ENCODE measurements at regions not wholly inside any gene's neighbourhood (a gene's known extent, or its start where the extent isn't known, plus 50 kb on each side); places are given as distances from the start of the nearest gene placed in this dataset.

DNA sequence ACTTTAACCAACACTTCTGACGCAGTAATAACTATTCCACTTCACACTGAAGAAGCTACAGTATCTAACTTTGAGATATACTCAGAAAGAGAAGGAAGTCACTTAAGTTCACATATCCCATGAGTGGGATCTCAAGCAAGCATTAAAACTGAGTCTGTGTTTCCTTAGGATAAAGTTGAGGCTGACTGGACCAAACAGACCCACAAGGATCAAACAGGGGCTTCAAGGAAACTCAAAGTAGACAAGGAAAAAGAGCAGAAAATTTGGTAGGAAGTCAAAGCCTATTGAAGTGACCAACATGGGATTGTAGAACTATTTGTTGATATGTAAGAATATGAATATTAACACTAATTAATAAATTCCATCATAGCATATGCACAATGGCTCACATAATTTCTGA lies 294.9 kb downstream of the ADGB start:
- Histone ChIP-seq H3K27ac (ENCODE audit: low read depth in 1 of 2, low read length in 2 of 2) (no peak overlapping the region), H3K36me3 (ENCODE audit: control insufficient read depth in 4 of 4, insufficient read depth in 3 of 4, low read depth in 1 of 4, low read length in 3 of 4) (no peaks in the 10 kb centered on the region), H3K9ac (ENCODE audit: low read depth in 1 of 2, low read length in 2 of 2) (no peak overlapping the region), H3K27me3 (ENCODE audit: control insufficient read depth in 4 of 4, insufficient read depth in 4 of 4, low read length in 3 of 4) (no peaks in the 10 kb centered on the region), H3K9me3 (ENCODE audit: control insufficient read depth in 4 of 4, low read length in 3 of 4) (no peaks in the 10 kb centered on the region), H3K4me3 (ENCODE audit: low read depth in 1 of 3, low read length in 3 of 3) (no peak overlapping the region), H3K4me1 (ENCODE audit: control insufficient read depth in 4 of 4, insufficient read depth in 4 of 4, low read length in 3 of 4) (no peaks in the 10 kb centered on the region)
- no peak for TF ChIP-seq FOXA2 (IDR thresholded peaks at IDR 0.05)
- no peak for TF ChIP-seq GABPA (IDR thresholded peaks at IDR 0.05 in 1 of 2, conservative IDR thresholded peaks at IDR 0.05 in 1 of 2)
- no peak for TF ChIP-seq SP1 (IDR thresholded peaks at IDR 0.05)
- TF ChIP-seq TAF1 (conservative IDR thresholded peaks at IDR 0.05), result no peak
- TF ChIP-seq, protein P1, sequence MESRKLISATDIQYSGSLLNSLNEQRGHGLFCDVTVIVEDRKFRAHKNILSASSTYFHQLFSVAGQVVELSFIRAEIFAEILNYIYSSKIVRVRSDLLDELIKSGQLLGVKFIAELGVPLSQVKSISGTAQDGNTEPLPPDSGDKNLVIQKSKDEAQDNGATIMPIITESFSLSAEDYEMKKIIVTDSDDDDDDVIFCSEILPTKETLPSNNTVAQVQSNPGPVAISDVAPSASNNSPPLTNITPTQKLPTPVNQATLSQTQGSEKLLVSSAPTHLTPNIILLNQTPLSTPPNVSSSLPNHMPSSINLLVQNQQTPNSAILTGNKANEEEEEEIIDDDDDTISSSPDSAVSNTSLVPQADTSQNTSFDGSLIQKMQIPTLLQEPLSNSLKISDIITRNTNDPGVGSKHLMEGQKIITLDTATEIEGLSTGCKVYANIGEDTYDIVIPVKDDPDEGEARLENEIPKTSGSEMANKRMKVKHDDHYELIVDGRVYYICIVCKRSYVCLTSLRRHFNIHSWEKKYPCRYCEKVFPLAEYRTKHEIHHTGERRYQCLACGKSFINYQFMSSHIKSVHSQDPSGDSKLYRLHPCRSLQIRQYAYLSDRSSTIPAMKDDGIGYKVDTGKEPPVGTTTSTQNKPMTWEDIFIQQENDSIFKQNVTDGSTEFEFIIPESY (IDR thresholded peaks at IDR 0.05), result no peak
- no peak for TF ChIP-seq JUND (IDR thresholded peaks at IDR 0.05)
- TF ChIP-seq YY1 (IDR thresholded peaks at IDR 0.05), result no peak
- TF ChIP-seq, protein P2, sequence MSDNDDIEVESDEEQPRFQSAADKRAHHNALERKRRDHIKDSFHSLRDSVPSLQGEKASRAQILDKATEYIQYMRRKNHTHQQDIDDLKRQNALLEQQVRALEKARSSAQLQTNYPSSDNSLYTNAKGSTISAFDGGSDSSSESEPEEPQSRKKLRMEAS (IDR thresholded peaks at IDR 0.05), result no peak
- no peak for TF ChIP-seq EGR1 (IDR thresholded peaks at IDR 0.05; ENCODE audit: low read depth in 2 of 2)
- TF ChIP-seq, protein P3, sequence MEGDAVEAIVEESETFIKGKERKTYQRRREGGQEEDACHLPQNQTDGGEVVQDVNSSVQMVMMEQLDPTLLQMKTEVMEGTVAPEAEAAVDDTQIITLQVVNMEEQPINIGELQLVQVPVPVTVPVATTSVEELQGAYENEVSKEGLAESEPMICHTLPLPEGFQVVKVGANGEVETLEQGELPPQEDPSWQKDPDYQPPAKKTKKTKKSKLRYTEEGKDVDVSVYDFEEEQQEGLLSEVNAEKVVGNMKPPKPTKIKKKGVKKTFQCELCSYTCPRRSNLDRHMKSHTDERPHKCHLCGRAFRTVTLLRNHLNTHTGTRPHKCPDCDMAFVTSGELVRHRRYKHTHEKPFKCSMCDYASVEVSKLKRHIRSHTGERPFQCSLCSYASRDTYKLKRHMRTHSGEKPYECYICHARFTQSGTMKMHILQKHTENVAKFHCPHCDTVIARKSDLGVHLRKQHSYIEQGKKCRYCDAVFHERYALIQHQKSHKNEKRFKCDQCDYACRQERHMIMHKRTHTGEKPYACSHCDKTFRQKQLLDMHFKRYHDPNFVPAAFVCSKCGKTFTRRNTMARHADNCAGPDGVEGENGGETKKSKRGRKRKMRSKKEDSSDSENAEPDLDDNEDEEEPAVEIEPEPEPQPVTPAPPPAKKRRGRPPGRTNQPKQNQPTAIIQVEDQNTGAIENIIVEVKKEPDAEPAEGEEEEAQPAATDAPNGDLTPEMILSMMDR (IDR thresholded peaks at IDR 0.05; ENCODE audit: low read depth, low read length, missing input control), result no peak
- no peak for TF ChIP-seq RAD21 (IDR thresholded peaks at IDR 0.05)
- no peak for TF ChIP-seq FOXA1 (IDR thresholded peaks at IDR 0.05)
- TF ChIP-seq NR2F2 (IDR thresholded peaks at IDR 0.05), result no peak
- TF ChIP-seq, protein P4, sequence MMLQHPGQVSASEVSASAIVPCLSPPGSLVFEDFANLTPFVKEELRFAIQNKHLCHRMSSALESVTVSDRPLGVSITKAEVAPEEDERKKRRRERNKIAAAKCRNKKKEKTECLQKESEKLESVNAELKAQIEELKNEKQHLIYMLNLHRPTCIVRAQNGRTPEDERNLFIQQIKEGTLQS (IDR thresholded peaks at IDR 0.05), result no peak
- TF ChIP-seq RXRA (IDR thresholded peaks at IDR 0.05), result no peak
- no peak for TF ChIP-seq HNF4A (conservative IDR thresholded peaks at IDR 0.05)
- no peak for TF ChIP-seq HNF4G (IDR thresholded peaks at IDR 0.05)
- TF ChIP-seq, protein P5, sequence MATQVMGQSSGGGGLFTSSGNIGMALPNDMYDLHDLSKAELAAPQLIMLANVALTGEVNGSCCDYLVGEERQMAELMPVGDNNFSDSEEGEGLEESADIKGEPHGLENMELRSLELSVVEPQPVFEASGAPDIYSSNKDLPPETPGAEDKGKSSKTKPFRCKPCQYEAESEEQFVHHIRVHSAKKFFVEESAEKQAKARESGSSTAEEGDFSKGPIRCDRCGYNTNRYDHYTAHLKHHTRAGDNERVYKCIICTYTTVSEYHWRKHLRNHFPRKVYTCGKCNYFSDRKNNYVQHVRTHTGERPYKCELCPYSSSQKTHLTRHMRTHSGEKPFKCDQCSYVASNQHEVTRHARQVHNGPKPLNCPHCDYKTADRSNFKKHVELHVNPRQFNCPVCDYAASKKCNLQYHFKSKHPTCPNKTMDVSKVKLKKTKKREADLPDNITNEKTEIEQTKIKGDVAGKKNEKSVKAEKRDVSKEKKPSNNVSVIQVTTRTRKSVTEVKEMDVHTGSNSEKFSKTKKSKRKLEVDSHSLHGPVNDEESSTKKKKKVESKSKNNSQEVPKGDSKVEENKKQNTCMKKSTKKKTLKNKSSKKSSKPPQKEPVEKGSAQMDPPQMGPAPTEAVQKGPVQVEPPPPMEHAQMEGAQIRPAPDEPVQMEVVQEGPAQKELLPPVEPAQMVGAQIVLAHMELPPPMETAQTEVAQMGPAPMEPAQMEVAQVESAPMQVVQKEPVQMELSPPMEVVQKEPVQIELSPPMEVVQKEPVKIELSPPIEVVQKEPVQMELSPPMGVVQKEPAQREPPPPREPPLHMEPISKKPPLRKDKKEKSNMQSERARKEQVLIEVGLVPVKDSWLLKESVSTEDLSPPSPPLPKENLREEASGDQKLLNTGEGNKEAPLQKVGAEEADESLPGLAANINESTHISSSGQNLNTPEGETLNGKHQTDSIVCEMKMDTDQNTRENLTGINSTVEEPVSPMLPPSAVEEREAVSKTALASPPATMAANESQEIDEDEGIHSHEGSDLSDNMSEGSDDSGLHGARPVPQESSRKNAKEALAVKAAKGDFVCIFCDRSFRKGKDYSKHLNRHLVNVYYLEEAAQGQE (IDR thresholded peaks at IDR 0.05), result no peak
- 91% methylated on average over 1 of the region's 1 CpG for WGBS
- no peak for DNase-seq (ENCODE audit: low spot score)
